Cardiac septum (tissue), 1 donor: ENCODE measurements at regions not wholly inside any gene's neighbourhood (a gene's known extent, or its start where the extent isn't known, plus 50 kb on each side); places are given as distances from the start of the nearest gene placed in this dataset.

Experiments
- DNase-seq: peaks from one replicate; pipeline ENCODE4 v3.0.0-alpha.2; 2020; ENCODE audit warnings: low spot score
- intact Hi-C: fragments of 100-400 bp; cut with DNase I; formaldehyde crosslinking; loops from one replicate; pipeline ENCODE4 v1.14.0; 2022
- donor health status: DM: no; HTN: no; CAD: no.

DNA sequence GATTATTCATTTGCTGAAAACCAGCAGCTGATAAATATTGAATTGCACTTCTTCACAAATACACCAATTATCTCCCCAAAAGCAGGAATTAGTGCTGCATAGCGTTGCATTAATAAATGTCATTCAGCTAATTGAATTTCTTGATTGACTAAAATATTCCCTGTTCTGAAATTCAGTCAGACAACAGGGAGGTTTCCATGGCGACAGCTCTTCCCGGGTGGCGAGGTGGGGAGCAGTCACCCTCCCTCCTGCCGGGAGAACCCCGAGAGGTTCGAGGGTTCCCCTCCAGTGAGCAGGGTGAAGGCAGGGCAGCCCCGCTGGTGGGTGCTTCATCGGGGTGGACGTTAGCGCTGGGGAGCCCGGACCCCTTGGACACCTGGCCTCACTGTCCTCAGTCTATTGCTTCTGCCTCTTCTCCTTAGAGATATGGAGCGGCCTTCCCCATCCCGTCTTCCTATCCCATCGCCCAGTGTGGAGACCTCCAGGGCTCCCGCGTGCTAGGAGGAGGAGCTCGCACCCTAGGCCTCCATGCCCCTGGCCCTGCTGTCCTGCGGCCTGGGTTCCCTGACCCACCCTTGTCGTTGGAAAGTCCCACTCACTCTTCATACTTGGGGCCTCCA, 983.5 kb downstream of the BRD1 start:
- intact Hi-C loops, result no loop called here
- DNase-seq, result no peak

DNA sequence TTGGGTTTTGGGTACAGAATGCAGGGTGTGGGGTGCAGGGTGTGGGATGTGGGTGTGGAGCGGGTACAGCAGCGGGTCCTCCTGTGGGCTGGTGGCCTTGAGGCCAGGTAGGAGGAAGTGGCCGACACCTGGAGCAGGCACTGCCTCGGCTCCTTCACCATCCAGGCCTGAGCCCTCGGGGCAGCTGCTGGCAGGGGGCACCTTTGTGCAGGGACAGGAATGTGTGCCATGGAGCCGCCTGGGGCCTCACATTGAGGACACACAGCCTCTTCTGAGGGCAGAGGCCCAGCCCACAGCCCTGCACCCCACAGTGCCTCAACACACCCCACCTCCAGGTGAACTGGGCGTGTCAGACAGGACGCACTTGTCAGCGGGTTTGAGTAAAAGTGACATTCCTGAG, 984.0 kb downstream of the BRD1 start:
- intact Hi-C loops, result no loop called here
- DNase-seq, result no peak

DNA sequence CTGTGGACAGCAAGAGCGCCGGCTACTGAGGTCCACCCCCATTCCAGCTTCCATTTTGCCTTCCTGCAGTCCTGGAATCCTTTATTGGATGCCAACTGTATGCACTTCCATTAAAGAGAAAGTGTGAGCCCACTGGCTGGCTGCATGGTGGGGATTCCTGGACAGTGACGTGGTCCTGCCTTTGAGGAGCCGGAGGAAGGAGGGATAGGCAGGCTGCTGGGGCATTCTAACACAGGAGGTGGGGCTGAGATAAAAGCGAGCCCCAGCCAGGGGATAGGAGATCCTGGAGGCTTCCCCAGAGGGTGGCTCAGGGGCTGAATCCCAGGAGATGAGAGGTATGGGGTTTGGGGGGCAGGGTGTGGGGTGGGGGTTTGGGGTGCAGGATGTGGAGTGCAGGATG, 984.7 kb downstream of the BRD1 start:
- no peak for DNase-seq

DNA sequence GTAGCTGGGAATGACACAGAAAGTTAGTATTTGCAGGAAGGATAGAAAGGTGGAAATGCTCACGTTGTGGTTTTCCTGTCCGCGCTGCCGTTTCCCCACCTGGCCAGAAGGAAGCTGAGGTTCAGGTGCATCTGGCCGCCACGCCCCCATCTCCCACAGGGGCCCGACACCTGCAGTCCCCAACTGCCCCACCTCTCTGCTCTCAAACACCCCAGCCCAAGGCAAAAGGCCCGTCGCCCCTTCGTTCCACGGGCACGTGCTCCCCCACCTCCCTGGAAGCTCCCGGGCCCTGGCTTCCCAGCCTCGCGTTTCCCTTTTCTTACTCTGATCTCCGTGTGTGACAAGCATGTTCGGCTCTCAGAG, 985.1 kb downstream of the BRD1 start:
- DNase-seq, result no peak
- intact Hi-C loops, result no loop called here

More for the DNA sequence above, 984.7 kb downstream of the BRD1 start:
- intact Hi-C loops, result no loop called here

- intact Hi-C loops, result no loop called here
These were observed 985.6 kb downstream of the BRD1 start for GRCh38 chr22:48841881-48842582.

DNA sequence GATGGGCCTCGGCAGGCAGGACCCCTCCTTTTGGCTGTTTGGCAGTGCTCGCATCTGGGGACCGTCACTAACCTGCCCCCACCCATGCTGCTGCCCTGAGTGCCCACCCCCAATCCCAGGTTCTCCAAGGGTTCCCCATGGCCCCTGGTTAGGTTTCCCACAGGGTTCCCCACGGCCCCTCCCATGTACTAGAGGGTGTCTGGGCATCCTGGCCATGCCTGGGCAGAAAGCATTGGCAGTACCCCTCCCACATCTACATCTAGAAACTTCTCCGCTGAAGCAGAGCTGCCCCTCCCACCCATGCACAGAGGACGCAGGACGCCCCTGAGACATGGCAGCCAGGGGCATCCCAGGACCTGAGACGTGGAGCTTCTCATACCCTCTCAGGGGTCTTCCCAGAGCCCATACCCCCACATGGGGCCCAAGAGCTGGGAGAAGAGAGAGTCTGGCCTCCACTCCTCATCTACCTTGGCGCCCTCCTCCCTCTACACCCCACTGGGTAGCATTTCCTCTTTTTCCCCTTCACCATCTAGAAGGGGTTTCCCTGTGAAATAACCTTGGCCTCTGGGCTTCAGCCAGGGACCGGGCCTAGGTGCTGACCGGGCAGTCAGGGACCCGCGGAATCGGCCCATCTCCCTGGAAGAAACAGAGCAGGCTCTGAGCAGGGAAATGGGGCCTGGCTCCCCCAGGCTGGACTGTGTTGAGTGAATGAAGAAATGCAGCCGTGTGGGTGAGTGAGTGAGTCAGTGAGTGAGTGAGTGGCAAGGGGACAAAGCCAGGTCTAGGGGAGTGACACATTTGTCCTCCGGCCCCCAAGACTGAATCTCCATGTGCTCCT, 987.3 kb downstream of the BRD1 start:
- DNase-seq, result no peak
- intact Hi-C loops, result no loop called here

More at GRCh38 chr22:48841881-48842582, 985.6 kb downstream of the BRD1 start:
- no peak for DNase-seq

DNA sequence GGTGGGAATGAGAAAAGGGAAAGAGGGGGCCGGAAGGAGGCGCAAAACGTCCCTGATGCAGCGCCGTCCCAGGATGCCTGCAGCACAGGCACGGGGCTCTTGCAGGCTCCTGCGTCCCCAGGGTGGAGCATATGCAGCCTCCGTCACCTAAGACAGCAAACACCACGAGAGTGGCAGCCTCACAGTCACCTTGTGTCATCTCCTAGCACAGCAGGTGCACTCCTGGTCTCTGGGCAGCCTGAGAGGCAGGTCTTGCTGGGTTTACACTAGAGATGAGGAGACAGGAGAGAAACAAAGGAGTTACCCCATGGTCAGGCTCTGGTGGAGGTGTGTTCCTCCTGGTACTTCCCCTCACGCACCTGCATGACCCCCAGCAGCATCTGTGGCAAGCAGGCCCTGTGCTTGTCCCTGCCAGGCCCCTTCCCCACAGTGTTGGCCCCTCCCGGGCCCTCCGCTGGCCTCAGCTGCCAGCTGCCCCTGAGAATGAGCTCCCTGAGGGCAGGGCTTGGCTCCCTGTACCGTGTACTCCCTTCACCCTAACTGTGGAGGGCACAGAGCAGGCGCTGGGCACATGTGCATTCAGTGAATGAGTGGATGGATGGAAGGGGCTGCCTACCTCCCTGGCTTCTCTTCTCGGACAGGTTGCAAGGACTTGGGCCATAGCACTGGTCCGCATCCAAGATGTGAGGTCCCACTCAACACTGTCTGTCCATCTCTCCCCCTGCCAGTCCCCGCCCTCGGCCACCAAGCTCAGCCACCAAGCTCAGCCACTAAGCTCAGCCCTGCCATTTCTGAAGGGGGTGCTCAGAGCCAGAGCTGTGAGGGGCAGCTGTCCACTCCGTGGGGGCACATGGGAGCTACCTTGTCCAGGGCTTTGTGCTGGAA, 988.6 kb downstream of the BRD1 start:
- DNase-seq, result no peak
- intact Hi-C loops, result no loop called here

DNA sequence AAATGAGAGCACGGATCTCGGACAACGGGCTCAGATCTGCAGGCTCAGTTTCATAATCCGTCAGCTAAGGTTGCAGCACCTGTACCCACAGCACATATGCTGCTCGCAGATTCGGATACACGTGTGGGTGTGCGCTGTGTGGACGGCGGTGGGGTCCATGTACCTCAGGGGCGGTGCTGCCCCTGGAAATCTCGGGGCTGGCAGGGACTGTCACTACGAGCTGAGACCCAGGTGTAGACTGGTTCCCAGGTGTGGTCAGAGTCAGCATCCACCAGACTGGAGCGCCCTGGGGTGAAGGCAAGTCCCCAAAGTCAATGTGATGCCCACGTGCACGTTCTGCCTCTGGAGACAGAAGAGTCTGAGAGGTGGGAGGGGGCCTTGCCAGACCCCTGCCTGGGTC, 989.3 kb downstream of the BRD1 start:
- intact Hi-C loops, result no loop called here
- no peak for DNase-seq

DNA sequence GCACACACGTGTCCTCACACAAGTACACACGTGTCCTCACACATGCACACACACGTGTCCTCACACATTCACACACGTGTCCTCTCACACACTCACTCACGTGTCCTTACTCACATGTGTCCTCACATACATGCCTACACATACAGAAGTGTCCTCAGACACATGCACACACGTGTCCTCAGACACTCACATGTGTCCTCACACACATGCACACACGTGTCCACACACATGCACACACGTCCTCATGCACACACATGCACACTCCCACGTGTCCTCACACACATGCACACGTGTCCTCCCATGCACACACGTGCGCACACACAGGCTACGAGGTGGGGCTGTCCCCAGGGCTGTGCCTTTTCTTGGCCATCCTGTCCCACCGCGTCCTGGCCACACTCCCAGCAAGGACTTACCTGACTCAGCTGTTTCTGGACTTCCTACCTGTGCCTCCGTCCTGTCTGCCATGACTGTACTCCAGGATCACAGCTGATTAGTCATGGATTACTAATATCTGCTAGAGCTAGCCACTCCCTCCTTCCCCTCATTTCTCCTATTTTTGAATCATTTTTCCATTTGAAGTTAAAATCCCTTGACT, 990.2 kb downstream of the BRD1 start:
- DNase-seq, result no peak
- intact Hi-C loops, result no loop called here

DNA sequence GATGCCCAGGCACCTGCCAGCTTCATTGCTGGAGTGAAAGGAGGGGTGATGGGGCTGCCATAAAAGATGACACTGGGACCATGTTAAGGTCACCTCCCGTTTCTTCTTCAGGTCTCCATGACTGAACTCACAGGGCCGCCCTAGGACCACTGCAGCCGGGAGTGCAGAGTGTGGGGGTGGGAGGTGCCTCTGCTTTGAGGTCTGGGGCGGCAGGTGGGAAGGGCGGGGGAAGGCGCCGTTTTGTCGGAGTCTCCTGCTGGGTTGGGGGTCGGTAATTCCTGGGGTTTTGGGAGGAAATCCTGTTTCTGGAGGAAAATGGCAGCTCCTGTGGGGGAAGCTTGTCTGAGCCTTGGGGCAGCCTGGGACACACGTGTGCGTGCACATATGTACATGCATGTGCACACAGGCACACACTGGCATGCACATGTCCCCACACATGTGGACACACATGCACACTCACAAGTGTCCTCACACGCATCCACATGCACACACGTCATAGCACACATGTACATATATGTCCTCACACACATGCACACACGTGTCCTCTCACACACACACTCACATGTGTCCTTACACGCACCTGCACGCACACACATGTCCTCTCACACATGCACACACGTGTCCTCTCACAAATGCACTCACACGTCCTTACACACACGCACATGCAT, 990.9 kb downstream of the BRD1 start:
- intact Hi-C loops, result no loop called here
- no peak for DNase-seq

GRCh38 chr22:48835857-48836672, 991.6 kb downstream of the BRD1 start:
- no peak for DNase-seq
- intact Hi-C loops, result no loop called here

- DNase-seq, result no peak
- intact Hi-C loops, result no loop called here
These were observed 992.3 kb downstream of the BRD1 start for GRCh38 chr22:48835364-48835763.

DNA sequence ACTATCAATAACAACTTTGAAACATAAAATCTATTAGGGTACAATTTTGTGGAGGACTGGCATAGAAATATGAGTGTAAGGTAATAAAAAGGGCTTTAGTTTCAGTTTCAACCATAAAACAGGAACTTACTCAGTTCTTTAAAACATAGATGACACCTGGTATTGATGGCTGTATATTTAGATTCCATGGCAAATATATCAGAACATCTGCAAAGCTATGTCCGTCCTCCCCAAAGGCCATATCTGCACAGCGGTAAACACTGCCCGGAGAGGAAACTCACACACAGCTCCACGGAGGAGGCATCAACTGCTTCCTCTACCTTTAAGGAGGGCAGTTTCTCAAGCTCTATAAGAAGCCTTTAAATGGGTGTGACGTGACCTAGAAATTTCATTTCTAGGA, 993.3 kb downstream of the BRD1 start:
- no peak for DNase-seq
- intact Hi-C loops, result no loop called here

DNA sequence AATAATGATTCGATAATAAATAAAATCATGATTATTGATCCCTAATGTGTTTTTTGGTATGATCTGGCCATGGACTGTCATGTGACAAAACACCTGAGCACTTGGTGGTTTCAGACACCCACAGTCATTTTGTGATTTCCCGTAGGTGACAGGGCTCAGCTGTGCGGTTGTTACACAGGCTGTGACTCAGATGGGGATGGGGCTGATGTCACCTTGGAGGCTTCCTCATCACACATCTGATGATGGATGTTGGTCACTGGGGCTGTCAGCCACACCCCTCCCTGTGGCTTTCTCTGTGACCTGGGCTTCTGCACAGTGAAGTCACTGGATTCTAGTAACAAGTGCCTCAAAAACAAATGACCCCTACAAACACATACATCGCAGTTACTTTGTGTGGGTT, 995.1 kb downstream of the BRD1 start:
- intact Hi-C loops, result no loop called here
- DNase-seq, result no peak

DNA sequence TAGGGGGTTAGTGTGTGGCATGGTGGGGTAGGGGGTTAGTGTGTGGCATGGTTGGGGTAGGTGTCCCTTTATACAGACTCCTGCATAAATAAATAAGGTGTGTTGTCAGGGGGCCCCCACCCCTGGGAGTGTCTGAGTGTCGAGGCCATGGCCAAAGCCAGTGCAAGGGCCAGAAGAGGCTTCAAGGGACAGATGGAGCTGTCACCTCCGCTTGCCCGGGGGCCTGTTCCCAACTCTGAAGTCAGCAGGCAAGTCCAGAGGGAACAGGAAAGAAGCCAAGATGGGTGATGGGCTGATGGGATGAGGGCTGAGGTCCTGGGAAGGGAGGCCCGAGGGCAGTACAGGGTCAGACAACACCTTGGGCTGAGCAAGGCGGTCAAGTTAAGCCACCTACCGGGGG, 997.8 kb downstream of the BRD1 start:
- intact Hi-C loops, result no loop called here
- no peak for DNase-seq

DNA sequence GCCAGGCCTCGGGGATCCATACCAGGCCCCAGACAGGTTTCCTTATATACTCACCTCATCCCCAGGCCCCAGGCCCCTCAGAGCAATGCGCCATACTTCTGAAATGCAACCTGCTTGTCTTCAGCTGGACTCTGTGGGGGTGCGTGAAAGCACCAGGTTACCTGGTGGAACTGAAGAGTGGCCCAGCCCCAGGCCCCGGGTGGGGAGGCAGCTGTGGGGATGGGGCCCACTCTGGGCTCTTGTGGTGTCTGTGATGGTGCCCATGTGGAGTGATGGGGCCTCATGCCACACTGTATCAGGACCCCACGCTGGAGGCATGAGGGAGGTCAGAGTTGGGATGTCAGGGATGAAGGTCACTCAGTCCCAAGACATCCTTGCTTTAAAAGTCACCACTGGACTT, 999.0 kb downstream of the BRD1 start:
- DNase-seq, result no peak
- intact Hi-C loops, result no loop called here

DNA sequence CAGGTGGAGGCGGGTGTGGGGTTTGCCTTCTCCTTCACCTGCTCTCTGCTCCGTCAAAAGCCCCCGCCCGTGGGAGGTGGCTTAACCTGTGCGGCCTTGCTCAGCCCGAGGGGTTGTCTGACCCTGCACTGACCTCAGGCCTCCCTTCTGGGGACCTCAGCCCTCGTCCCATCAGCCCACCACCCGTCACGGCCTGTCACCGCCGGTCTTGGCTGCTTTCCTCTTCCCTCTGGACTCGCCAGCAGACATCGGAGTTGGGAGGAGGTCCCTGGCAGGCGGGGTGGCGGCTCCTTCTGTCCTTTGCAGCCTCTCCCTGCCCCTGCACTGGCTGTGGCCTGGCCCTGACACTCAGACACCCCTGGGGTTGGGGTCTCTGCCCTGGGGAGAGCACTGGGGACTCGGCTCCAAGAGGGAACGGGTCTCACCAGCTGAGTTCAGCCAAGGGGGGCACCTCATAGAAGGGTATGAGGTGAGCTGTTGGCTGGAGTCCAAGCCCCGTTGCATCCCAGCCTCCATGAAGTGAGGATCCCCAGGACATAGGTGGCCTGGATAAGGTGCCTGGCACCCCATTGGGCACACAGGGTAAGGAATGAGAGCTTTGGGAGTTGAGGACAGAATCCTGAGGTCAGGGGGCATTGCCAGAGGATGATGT, 999.6 kb downstream of the BRD1 start:
- DNase-seq, result peak; percentile 38
- intact Hi-C loops, result no loop called here
